RWPE1 (cell line): ENCODE measurements at regions not wholly inside any gene's neighbourhood (a gene's known extent, or its start where the extent isn't known, plus 50 kb on each side); places are given as distances from the start of the nearest gene placed in this dataset.

ENCODE experiments used
- CTCF ChIA-PET: fragments of 350-600 bp; sonication (Branson Sonifier 250); formaldehyde crosslinking; extraction: SDS; loops from one replicate; lab custom pipeline; 2021; lab: Yijun Ruan, JAX
- POLR2A ChIA-PET: fragments of 400-600 bp; formaldehyde crosslinking; extraction: SDS; loops from one replicate; lab custom pipeline; 2020; ENCODE audit warnings: antibody characterized with exemption; ENCODE audit not compliant: low non-redundant PET; lab: Yijun Ruan, JAX
- DNase-seq: peaks from one replicate; pipeline ENCODE4 v3.0.0; 2012; ENCODE audit warnings: low spot score
- H3K27ac ChIP-seq: fragments of 450-650 bp; 2 replicates; pipeline ENCODE4 v1.5.1; 2017
- TF ChIP-seq, protein P1 (sequence below): fragments of 450-650 bp; conservative IDR thresholded peaks from 2 replicates; pipeline ENCODE4 v1.5.1; 2017; ENCODE audit warnings: low read depth, mild to moderate bottlenecking

DNA sequence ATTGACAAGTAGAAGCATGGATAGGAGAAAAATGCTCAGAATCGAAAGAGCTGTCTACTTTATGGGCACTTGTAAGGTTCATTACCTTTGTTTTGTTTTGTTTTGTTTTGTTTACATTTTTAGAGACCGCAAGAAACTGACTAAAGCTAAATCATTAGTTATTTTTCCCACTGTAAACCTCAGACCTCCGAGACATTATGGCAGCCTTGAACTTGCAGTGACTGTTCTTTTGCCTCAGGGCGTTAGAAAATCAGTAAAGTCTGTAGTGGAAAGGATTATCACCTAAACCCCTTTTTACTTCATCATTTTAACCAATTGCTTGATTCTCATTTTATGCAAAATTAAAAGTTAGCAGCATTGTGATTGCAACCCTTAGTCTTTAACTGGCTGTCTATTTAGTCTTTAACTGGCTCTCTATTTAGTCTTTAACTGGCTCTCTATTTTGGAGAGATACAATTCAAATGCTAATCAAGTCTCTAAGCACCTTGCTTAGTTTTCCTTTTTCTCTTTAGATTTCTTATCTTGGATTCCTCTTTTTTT lies 383.3 kb upstream of the ROBO2 start:
- POLR2A ChIA-PET: no interaction called here
- TF ChIP-seq, protein P1, sequence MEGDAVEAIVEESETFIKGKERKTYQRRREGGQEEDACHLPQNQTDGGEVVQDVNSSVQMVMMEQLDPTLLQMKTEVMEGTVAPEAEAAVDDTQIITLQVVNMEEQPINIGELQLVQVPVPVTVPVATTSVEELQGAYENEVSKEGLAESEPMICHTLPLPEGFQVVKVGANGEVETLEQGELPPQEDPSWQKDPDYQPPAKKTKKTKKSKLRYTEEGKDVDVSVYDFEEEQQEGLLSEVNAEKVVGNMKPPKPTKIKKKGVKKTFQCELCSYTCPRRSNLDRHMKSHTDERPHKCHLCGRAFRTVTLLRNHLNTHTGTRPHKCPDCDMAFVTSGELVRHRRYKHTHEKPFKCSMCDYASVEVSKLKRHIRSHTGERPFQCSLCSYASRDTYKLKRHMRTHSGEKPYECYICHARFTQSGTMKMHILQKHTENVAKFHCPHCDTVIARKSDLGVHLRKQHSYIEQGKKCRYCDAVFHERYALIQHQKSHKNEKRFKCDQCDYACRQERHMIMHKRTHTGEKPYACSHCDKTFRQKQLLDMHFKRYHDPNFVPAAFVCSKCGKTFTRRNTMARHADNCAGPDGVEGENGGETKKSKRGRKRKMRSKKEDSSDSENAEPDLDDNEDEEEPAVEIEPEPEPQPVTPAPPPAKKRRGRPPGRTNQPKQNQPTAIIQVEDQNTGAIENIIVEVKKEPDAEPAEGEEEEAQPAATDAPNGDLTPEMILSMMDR: no peak
- no peak overlapping the region for H3K27ac ChIP-seq
- no peak for DNase-seq
- CTCF ChIA-PET: interaction anchor here (0.7 kb wide), 1 partner anchor 911 kb away, joined by 3 read pairs; no protein-coding TSS in a partner anchor

DNA sequence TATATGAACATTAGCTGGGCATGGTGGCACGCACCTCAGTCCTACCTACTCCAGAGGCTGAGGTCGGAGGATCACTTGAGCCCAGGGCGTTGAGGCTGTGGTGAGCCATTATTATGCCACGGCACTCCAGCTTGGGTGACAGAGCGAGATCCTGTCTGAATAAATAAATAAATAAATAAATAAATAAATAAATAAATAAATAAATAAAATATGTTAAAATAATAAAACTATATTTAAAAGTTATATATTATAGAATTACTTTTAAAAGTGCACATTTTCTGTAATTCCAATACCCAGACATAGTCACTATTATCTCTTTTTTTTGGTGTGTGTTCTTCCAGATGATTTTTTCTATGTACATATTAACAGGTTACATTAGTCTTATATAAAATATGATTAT lies 382.0 kb upstream of the ROBO2 start:
- ChIA-PET CTCF (no interaction called here), POLR2A (no interaction called here)
- no peak for DNase-seq
- no peak overlapping the region for H3K27ac ChIP-seq
- TF ChIP-seq, protein P1: no peak

DNA sequence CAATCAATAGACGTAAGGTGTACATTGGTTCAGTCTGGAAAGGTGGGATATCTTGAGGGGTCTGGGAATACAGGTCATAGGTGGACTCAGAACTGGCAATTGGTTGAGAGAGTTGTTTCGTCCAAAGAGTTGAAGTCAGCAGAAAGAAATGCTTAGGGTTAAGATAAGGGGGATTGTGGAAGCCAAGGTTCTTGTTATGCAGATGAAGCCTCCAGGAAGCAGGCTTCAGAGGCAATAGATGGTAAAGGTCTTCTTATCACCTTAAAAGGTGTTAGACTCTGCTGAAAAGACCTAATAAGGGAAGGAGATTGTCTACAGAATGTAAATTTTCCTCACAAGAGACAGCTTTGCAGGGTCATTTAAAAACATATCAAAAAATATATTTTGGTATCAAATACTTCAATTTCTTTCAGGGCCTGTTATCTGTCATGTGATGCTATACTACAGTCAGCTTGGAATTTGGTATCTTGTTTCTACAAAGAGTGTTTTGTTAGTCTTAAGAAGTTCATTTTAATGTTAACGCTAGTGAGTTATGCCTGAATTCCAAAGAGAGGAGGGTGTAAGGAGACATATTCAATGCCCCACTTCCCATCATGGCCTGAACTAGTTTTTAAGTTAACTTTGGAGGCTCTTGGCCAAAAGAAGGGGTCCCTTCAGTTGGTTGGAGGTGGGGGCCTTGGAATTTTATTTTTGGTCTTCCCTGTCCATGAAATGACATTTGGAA lies 378.2 kb upstream of the ROBO2 start:
- no peak for DNase-seq
- no peak overlapping the region for H3K27ac ChIP-seq
- TF ChIP-seq, protein P1: no peak
- CTCF ChIA-PET: no interaction called here
- POLR2A ChIA-PET: no interaction called here

DNA sequence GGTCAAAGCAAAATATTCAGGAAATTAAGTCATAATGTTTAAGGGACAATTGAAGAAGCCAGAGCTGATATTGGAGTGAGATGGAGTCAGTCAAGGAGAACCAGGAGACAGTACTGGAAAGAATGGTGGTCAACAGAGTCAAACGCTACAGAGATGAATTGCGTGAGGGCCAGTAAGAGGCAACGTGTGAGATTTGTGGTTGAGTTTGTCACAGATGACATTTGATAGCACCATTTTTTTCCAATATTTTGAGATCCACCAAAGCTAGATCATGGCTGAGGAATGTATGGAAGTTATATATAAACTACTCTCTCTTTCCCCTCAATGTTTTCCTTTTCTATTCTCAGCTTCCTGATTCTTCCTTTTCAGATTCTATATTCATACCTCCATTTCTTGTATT lies 375.1 kb upstream of the ROBO2 start:
- no peak for DNase-seq
- TF ChIP-seq, protein P1: no peak
- H3K27ac ChIP-seq: no peak overlapping the region
- ChIA-PET POLR2A (no interaction called here), CTCF (no interaction called here)

DNA sequence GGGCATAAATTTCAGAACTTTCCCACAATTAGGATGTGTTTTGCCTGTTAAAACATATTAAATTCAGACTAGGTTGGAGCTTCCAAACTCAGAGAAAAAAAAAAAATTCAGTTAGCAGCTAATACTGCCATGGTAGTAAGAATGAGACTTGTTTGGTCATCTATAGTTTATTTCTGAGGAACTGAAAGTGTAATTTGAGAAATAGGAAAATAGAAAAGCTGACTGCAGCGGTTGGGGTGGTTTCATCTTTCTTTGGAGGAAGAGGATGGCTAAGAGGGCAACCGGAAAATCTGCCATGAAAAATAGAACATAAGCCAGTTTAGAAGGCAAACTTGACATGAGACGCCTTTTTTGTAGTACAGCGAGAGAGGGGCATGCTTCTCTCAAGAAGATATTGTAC lies 371.2 kb upstream of the ROBO2 start:
- TF ChIP-seq, protein P1: no peak
- POLR2A ChIA-PET: no interaction called here
- DNase-seq: no peak
- no peak overlapping the region for H3K27ac ChIP-seq
- CTCF ChIA-PET: no interaction called here

DNA sequence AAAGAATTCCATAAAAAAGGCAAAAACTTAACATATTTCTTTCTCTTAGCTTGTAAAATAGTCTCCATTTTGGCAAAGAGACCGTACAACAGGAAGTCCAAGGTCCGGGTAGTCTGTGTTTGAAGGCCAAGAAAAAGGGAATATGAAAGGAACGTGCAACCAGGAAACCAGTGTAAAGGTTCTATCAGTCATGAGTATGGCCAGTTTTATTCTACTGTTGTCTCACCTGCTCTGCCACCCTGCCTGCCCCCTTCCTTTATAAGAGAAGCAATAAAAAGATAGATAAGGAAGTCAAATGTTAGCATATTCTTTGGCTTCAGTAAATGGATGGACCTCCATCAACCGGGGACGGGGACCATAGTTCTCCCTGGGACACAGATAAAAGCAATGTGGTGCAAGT lies 370.6 kb upstream of the ROBO2 start:
- POLR2A ChIA-PET: no interaction called here
- CTCF ChIA-PET: interaction anchor here (0.6 kb wide), 1 partner anchor 398 kb away, joined by 3 read pairs; no protein-coding TSS in a partner anchor
- H3K27ac ChIP-seq: no peak overlapping the region
- DNase-seq: no peak
- TF ChIP-seq, protein P1: no peak
